ENCODE measurements at regions not wholly inside any gene's neighbourhood (a gene's known extent, or its start where the extent isn't known, plus 50 kb on each side); places are given as distances from the start of the nearest gene placed in this dataset.

GRCh38 chr13:46479691-46480090 lies 73.3 kb upstream of the LRCH1 start:
- TF ChIP-seq, protein P1, sequence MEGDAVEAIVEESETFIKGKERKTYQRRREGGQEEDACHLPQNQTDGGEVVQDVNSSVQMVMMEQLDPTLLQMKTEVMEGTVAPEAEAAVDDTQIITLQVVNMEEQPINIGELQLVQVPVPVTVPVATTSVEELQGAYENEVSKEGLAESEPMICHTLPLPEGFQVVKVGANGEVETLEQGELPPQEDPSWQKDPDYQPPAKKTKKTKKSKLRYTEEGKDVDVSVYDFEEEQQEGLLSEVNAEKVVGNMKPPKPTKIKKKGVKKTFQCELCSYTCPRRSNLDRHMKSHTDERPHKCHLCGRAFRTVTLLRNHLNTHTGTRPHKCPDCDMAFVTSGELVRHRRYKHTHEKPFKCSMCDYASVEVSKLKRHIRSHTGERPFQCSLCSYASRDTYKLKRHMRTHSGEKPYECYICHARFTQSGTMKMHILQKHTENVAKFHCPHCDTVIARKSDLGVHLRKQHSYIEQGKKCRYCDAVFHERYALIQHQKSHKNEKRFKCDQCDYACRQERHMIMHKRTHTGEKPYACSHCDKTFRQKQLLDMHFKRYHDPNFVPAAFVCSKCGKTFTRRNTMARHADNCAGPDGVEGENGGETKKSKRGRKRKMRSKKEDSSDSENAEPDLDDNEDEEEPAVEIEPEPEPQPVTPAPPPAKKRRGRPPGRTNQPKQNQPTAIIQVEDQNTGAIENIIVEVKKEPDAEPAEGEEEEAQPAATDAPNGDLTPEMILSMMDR (conservative IDR thresholded peaks at IDR 0.05; ENCODE audit: low read depth in 2 of 2): no peak
- TF ChIP-seq EZH2 (IDR thresholded peaks at IDR 0.05; ENCODE audit: low read depth, unreplicated experiment) (no peak), EZH2phosphoT487 (IDR thresholded peaks at IDR 0.05; ENCODE audit: unreplicated experiment) (no peak), REST (IDR thresholded peaks at IDR 0.05; ENCODE audit: unreplicated experiment) (no peak)
